ACHN (cell line): ENCODE measurements at regions not wholly inside any gene's neighbourhood (a gene's known extent, or its start where the extent isn't known, plus 50 kb on each side); places are given as distances from the start of the nearest gene placed in this dataset.

ENCODE experiments used
- DNase-seq: peaks from one replicate; pipeline ENCODE4 v3.0.0-alpha.2; 2015
- in situ Hi-C: cut with HindIII; loops from 2 replicates; pipeline ENCODE4 v1.10.0; 2017; ENCODE audit warnings: low sequenced_read_pairs, low pct_ligation_motif_present, low pct_unique_long_range_greater_than_20kb

DNA sequence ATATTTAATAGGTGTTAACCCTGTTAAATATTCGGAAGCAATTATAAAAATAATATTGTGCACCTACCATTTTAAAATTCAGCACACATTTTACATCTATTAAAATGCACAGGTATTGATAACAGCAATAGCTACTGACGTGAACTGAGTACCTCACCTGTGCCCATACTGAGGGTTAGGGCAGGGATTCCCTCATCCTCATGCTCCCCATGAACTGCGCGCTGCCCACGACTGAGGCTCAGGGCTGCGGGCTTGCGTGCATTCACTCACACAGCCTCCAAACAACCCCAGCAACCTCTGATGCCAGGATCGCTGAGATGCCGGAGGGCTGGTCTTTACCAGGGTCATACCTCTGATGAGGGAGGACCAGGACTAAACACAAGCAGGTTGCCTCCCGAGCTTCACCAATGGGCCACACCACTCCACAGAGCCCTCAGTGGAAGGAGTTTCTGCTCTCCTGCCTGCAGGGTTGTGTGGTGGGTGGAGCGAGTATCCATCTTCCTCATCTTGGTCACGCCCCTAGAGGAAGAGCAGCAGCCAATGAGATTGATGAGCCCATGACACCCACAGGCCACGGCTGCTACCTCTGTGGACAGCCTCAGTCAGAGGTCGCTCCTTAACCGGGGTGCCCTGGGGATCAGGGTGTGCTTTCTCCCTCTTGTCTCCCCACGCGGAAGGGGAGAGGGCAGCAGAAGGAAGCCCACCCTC lies 478.3 kb downstream of the TNS3 start:
- in situ Hi-C loops = no loop called here
- no peak for DNase-seq

DNA sequence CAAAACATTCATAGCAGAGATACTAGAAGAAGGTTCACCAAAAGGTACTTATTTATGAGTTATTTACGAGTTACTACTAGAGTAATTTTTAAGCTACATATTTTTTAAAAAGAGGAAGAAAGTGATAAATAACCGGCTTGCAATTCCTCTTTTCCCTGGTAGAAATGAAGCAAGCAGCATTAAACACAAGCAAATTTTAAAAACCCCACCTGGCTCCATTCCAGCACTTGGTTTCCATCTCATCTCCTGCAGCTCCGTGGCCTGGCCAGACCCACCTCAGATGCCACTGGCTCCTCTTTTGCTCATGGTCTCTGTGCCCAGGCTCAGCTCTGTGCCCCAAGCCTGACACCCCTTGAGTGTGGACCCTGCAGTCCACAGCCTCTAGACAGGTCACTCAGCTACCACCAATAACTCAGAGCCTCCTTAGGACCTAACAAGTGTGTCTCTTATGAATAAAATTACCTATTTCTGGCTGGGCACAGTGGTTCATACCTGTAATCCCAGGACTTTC lies 479.5 kb downstream of the TNS3 start:
- no peak for DNase-seq
- in situ Hi-C loops = no loop called here

DNA sequence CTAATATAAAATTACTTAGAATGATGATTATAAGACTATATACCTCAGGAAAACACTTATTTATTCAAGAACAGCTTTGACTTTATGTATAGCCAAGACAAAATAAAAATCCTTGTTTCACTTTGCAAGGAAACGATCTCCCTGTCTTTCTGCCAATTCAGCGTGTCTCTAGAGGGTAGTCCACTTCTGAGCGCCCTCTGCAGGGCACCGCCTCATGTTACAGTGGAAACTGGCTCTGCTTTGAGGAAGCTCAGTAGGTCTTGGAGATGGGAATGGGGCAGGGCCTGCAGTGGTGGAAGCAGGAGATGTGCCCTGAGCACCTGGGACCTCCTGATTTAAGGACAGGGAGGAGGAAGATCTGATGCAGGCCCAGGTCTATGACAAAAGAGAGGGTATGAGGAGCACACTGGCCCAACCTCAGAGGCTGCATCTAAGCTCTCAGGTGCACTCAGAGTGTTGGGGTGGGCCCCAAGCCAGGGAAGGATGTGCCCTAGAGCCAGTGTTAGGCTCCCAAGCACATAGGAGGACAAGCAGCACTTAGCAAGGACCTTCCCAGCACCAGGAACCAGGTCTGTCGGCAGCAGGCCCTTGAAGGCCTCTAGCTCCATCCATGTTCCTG lies 481.0 kb downstream of the TNS3 start:
- in situ Hi-C loops = no loop called here
- peak; percentile 78 for DNase-seq

DNA sequence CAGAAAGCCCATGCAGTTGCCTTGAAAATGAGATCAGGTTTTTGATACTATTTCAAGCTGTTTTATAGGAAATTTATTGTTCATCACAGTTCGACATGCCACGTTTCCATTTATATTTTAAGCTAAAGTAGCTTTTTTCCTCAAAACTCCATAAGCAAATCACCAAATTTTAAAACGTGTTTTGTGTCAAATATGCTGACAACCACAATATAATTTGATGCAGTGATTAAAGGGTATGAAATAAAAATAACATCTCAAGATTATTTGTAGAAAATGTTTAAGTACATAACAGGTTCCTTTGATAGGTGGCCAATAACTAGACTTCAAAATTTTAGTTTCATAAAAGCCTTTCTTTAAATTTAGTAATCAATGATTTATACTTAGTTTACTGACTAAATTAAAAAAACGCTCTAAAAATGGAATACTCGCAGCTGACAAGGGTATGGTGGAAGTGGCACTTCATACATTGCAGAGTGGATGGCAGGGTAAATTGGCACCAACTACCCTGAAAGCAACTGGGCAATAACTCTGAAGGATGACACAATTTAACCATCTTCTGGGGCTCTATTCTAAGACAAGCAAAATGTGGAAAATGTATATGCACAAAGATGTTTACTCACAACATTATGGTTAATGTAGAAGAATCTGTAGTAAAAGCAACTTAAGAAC lies 481.6 kb downstream of the TNS3 start:
- in situ Hi-C loops = no loop called here

DNA sequence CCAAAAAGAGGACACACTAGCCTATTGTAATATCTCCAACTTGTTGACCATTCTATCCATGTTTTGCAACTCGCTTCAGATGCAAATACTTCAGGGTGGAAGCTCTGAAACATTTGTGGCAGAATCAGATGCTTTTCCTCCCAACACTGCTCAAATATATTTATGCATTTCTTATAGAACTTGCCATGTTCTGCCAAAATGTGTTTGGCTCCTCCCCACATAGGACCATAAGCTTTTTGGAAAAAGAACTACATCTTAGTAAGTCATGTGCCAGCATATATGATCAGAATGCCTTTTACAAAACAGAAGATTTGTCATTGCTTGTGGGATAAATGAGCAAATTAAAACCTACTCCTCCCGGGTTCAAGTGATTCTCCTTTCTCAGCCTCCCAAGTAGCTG lies 484.5 kb downstream of the TNS3 start:
- no peak for DNase-seq
- in situ Hi-C loops = loop anchor here (25.0 kb wide), 1 partner anchor 735 kb away; no protein-coding TSS in a partner anchor

More for the DNA sequence above, 481.6 kb downstream of the TNS3 start:
- DNase-seq = no peak

DNA sequence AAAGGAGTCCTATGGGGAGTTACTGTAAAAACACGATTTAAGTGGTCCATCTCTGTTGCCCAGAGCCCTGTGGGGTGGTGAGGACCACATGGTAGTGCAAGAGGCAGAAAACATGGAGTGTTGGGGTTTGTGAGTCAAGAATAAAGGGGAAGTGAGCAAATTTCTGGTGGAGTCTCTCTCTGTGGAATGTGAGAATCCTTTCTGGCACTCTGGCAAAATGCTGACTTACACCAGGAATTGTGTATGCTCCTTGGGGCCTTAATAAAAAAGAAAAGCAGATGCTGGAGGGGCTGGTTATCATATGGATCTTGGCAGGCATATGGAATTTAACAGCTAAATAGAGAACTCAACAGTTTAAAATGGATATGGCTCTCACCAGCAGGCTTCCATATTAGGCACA lies 486.0 kb downstream of the TNS3 start:
- no peak for DNase-seq
- in situ Hi-C loops = loop anchor here (25.0 kb wide), 1 partner anchor 734 kb away; no protein-coding TSS in a partner anchor

DNA sequence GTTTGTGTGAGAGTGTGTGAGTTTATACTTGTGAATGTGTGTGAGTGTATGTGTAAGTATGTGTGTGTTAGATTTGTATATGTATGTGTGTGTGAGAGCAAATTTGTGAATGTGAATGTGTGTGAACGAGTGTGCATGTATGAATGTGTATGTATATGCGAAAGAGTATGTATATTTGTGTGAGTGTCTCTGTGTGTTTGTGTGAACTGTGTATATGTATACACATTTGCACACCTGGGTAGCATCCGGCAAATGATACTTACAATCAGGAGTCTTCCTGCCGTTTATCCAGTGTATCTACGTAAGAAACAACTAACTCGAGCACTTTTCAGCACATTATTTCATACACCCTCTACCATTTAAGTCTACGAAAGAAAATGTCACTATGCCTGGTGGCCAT lies 487.4 kb downstream of the TNS3 start:
- DNase-seq = no peak
- in situ Hi-C loops = loop anchor here (25.0 kb wide), 1 partner anchor 732 kb away; no protein-coding TSS in a partner anchor

DNA sequence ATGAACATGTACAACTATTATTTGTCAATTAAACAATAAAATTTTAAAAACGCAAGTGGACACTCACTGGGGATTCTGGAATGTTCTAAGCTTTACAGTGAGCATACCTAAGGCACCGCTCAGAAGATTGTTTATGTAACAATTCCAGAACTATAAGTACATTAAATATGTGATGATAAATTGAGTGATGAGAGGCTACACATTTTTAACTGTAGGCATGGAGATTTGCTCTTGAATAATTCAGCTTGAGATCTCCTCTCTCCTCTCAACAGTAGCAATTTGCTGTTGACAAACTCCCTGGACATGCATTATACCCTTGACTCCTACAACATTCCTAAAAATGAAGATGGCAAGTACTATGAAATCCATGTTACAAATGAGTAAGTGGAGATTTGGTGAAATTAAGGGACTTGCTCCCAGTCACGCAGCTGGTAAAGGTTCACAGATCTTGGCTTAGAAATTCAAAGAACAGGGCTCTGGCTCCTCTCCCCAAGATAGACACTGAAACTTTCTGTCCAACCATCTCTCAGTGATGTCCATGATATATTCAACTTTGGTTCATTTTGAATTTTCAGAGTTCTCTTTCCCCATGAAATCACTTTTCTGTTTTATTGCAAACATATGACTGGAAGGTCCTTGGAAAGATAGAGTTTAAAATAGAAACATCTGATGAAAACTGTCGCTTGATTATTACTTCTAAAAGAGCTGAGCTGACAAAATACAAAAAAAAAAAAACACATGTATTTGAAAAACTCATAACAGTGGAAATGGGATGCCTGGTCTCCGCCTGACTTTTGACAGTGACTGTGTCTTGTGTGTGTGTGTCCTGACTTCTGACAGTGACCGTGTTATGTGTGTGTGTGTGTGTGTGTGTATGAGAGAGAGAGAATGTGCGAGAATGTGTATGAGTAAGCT lies 488.3 kb downstream of the TNS3 start:
- in situ Hi-C loops = loop anchor here (25.0 kb wide), 1 partner anchor 731 kb away; no protein-coding TSS in a partner anchor
- DNase-seq = no peak

DNA sequence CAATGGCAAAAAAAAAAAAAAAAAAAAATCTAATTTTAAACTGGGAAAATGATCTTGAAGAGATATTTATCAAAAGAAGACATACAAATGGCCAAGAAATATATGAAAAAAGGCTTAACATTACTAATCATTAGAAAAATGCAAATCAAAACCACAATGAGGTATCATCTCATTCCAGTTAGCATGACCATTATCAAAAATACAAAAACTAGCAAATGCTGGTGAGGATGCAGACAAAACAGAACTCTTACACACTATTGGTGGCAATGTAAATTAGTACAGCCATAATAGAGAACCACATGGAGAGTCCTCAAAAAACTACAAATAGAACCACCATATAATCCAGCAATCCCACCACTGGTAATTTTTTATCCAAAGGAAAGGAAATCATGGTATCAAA lies 489.6 kb downstream of the TNS3 start:
- DNase-seq = no peak
- in situ Hi-C loops = loop anchor here (25.0 kb wide), 1 partner anchor 730 kb away; no protein-coding TSS in a partner anchor

DNA sequence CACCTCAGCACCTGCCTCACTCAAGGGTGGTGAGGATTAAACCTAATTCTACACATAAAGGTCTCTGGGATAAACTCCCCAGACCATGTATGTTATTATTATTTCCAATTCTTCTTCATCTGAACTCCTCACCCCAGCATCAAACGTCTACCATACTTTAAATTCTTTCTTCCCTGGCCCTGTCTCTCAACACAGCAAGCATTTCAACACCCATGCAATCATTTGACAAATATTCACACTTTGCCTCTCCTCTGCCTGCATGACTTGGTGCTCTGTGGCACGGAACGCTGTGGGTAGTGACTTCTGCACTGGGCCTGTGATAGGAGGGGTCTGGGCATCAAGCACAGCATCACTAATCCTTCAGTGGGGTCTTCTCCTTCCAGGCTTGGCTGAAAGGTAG lies 490.8 kb downstream of the TNS3 start:
- peak; percentile 87 for DNase-seq
- in situ Hi-C loops = loop anchor here (25.0 kb wide), 1 partner anchor 729 kb away; no protein-coding TSS in a partner anchor

DNA sequence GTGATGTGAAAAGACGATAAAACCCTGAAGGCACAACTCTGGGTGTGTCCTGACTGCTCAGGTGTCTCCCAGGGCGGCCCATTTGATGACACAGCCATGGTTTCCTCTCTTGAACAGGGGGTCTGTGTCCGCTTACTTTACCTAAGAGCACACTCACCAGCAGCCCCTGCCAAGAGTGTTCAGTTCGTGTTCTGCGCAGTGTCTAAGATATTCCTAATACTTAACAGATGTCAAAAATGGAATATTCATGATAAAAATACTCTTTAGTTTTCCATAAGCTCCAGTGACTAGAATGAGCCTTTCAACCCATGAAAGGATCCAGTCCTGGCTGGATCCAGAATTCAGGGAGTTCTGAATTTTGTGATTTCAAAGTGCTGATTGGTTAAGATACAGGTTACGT lies 492.4 kb downstream of the TNS3 start:
- in situ Hi-C loops = loop anchor here (25.0 kb wide), 1 partner anchor 727 kb away; no protein-coding TSS in a partner anchor

DNA sequence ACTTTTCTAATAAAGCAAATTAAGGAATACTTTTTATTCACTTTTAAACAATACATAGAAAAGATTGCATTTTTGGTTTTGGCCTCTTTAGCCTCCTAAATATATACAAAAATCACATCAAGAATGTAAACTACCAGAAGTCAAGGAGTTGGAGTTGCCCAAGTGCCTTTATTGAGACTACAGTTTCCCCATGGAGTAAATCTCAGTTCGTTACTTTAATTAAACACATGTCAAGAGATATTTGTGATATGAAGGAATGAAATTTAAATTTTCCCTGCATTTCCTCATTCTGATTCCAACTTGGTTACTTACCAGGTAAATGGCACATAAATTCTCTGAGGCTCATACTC lies 492.9 kb downstream of the TNS3 start:
- in situ Hi-C loops = loop anchor here (25.0 kb wide), 1 partner anchor 727 kb away; no protein-coding TSS in a partner anchor

More for the DNA sequence above, 492.4 kb downstream of the TNS3 start:
- DNase-seq = no peak

DNA sequence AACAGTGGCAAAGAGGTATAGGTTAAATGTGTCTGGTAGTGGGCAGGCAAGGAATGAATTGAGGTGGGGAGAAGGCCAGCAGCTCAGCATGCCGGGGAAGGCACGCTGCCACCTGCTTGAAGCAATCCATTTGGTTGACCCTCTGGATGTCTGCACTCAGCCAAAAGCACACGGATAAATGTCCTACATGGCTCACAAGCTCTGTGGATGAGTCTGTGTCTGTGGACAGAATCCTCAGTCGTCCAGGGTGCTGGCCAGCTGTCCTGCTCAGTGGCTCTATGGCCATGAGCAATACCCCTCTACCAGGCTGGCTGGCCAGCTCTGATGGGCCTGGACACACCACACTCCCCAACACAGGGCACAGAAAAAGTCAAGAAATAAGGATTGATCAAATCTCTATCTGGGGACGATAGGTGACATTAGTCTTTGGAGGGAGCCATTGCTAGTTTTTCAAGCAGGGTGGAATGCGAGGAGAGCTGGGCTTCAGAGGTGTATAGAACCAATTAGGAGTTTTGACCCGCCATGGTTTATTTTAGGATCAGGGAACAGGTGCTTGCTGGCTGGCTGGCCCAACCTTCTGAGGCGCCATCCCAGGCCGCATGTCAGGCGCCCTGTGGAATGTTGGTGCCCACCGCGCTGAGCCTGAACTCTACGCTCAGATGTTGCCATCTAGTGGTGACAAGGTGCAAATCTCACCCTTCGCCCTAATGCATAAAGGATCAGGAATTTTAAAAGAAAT lies 493.4 kb downstream of the TNS3 start:
- DNase-seq = peak; percentile 79
- in situ Hi-C loops = loop anchor here (25.0 kb wide), 1 partner anchor 726 kb away; no protein-coding TSS in a partner anchor

More for the DNA sequence above, 492.9 kb downstream of the TNS3 start:
- no peak for DNase-seq

DNA sequence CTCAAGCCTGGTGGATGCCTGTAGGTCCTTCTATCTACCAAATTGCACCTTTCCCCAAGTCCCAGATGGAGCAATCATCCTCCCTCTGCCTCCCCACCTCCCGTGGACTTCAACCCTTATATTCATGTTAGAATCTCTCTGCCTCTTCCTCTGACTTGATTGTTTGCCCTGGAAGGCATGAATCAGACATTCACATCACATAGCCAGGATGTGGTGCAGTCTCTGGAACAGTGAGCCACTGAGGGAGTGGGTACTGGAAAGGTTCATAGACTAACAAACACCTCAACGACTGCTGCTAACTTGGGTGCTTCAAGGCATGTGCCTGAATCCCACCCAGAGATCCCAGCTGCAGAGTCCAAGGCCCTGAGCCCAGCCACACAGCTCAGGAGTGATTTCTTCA lies 494.0 kb downstream of the TNS3 start:
- peak; percentile 50 for DNase-seq
- in situ Hi-C loops = loop anchor here (25.0 kb wide), 1 partner anchor 726 kb away; no protein-coding TSS in a partner anchor

DNA sequence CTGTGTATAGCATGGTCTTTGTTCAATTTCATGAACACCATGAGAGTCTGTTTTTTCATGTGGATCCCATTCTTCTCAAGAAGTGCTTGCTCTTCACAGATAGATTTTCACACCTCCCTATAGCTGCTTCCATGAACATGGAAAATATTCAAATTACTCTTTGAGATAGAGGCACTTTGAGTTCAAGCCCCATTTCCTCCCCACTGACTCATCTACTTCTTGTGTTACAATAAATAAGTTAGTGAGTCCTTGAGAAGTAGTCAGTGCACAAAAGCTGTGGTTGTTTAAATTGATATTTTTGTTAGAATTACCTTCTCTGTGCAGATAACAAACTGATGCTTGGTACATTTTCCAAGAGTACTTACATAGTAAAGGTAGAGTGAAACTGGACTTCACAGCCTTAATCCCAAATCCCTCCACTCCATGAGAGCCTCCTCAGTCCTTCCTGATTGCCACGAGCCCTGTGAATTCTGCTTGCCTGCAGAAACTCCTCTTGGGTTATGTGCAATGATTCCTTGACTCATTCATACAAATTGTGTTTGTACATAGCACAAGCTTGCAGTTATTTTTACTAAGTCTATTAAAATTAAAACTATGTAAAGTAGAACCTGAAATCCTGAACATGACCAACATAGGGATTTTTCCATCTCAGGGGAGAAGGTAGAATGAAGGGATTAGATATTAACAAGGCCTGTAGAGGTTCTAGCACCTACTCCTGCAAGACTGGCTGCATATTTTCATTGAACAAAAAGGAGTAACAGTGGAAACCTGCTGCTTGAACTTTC lies 496.2 kb downstream of the TNS3 start:
- in situ Hi-C loops = loop anchor here (25.0 kb wide), 1 partner anchor 723 kb away; no protein-coding TSS in a partner anchor
- DNase-seq = no peak

DNA sequence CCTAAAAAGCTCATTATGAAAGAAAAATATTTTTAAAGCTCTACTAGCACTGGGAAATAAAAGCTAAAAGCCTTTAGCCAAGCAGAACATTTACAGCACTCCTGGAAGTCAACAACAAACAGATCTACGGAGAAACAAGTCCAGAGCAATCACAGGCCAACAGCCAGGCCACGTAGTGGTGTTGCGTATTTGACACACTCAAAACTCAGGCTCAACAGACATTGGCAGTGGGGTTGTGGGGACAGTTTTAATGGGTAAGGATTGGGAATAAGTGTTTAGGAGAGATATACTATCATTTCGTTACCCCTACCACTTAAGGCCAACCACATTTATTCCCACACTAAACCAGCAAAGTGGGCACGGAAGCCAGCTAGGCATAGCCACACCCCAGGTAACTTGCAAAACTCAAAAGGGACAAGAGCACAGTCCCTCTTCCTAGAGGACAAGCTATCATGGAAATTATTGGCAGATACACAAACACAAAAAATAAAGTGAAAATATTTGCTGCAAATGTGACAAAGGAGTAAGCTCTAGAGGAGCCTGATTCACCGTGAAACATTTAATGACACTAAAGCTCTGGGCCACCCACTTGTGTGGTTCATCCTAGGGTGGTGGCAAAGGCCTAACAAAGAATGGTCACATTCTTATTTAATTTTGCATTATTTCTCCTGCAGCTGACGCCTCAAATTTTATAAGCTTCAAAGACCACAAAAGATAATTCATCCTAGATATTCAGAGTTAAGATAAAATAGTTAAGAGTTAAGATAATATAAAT lies 498.2 kb downstream of the TNS3 start:
- DNase-seq = no peak
- in situ Hi-C loops = loop anchor here (25.0 kb wide), 1 partner anchor 721 kb away; no protein-coding TSS in a partner anchor
